GM12878 (cell line): ENCODE measurements at regions not wholly inside any gene's neighbourhood (a gene's known extent, or its start where the extent isn't known, plus 50 kb on each side); places are given as distances from the start of the nearest gene placed in this dataset. TPM values are rescaled to one million over a fixed set of nuclear protein-coding genes. Genes with fewer than 3 reads are reported as not detected.
"Not testable (repeated sequence)": the region's sequence is repeated elsewhere in the genome, so short reads cannot be mapped to it uniquely, and the experiment has no call there.

ENCODE experiments used
- ATAC-seq: fragments of 200-7000 bp; cut with Tn5 transposase; 3 replicates; pipeline ENCODE4 v1.9.1; 2020; ENCODE audit warnings: mild to moderate bottlenecking, moderate library complexity
- BruUV-seq: library from RNA; stranded (reverse); fragments of 400-500 nt; replicated peaks from 2 replicates; lab custom pipeline; 2021; lab: Mats Ljungman, UMichigan
- CTCF ChIA-PET: fragments of 300-600 bp; sonication (Branson Sonifier 250); formaldehyde crosslinking; extraction: SDS; loops from one replicate; lab custom pipeline; 2021; ENCODE audit warnings: inconsistent platforms; lab: Yijun Ruan, JAX
- POLR2A ChIA-PET: fragments of 350-600 bp; formaldehyde crosslinking; extraction: SDS; loops from one replicate; lab custom pipeline; 2021; ENCODE audit warnings: inconsistent platforms; lab: Charles Lee
- RAD21 ChIA-PET: fragments of 300-600 bp; sonication (Branson Sonifier 250); formaldehyde crosslinking; loops from one replicate; lab custom pipeline; 2023; ENCODE audit warnings: antibody characterized with exemption; ENCODE audit not compliant: unreplicated experiment; lab: Charles Lee
- SMC1A ChIA-PET: fragments of 300-600 bp; sonication (Branson Sonifier 250); formaldehyde crosslinking; loops from one replicate; lab custom pipeline; 2023; ENCODE audit not compliant: unreplicated experiment, uncharacterized antibody; lab: Charles Lee
- DNase-seq: peaks from one replicate; pipeline ENCODE4 v3.0.0-alpha.2; 2011; ENCODE audit warnings: low read depth, low spot score
- FAIRE-seq: peaks from 3 replicates; lab custom pipeline; 2011; peaks lifted over from hg19 to GRCh38; lab: Jason Lieb, UNC
- H2AFZ ChIP-seq: 2 replicates; pipeline ENCODE4 v1.6.0; 2011; ENCODE audit warnings: low read depth, low read length, control low read depth; ENCODE audit not compliant: control insufficient read depth
- H3K27ac ChIP-seq: 2 replicates; pipeline ENCODE4 v1.5.1; 2011; ENCODE audit warnings: control low read depth; ENCODE audit not compliant: control insufficient read depth, insufficient read depth
- H3K27me3 ChIP-seq, 2 experiments: replicated peaks in 1 of 2; 2 replicates each; pipeline versions ENCODE4 v1.6.0 to v1.6.1; 2011; ENCODE audit warnings: low read length in 1 of 2; ENCODE audit not compliant: control insufficient read depth in 2 of 2, insufficient read depth in 2 of 2
- H3K36me3 ChIP-seq, 2 experiments: 2 replicates each; pipeline ENCODE4 v1.5.1; 2011; ENCODE audit warnings: low read length in 1 of 2; ENCODE audit not compliant: control insufficient read depth in 2 of 2, insufficient read depth in 2 of 2
- H3K4me1 ChIP-seq: 2 replicates; pipeline ENCODE4 v1.6.1; 2011; ENCODE audit warnings: mild to moderate bottlenecking, low read length, moderate library complexity, mixed read lengths; ENCODE audit not compliant: control insufficient read depth, insufficient read depth
- H3K4me2 ChIP-seq: 2 replicates; pipeline ENCODE4 v1.6.0; 2011; ENCODE audit warnings: control low read depth; ENCODE audit not compliant: control insufficient read depth, insufficient read depth
- H3K4me3 ChIP-seq: fragments of 200-600 bp; sonication (generic); 2 replicates; pipeline ENCODE4 v1.5.1; 2016
- H3K79me2 ChIP-seq: 2 replicates; pipeline ENCODE4 v1.6.0; 2011; ENCODE audit warnings: low read length; ENCODE audit not compliant: control insufficient read depth, insufficient read depth
- H3K9ac ChIP-seq: 2 replicates; pipeline ENCODE4 v1.8.0; 2011; ENCODE audit warnings: low read length, control low read depth, mixed read lengths; ENCODE audit not compliant: control insufficient read depth, insufficient read depth
- H3K9me3 ChIP-seq: replicated peaks from 3 replicates; pipeline ENCODE4 v1.5.1; 2011; ENCODE audit warnings: mild to moderate bottlenecking, low read length; ENCODE audit not compliant: control insufficient read depth, insufficient read depth
- H4K20me1 ChIP-seq: 2 replicates; pipeline ENCODE4 v1.6.0; 2011; ENCODE audit not compliant: control insufficient read depth, insufficient read depth
- WGBS: methylation state at CpG from one replicate; pipeline ENCODE4 v1.1.6; 2016; ENCODE audit warnings: low lambda C conversion rate; ENCODE audit not compliant: insufficient replicate concordance, insufficient coverage; ENCODE audit errors: missing lambda C conversion rate; 5-methylcytosine and 5-hydroxymethylcytosine counted together
- in situ Hi-C: fragments of 300-500 bp; cut with MboI; formaldehyde crosslinking; loops from 9 replicates; pipeline ENCODE4 v1.14.3; 2018; ENCODE audit warnings: mixed read lengths
- intact Hi-C: fragments of 100-400 bp; cut with micrococcal nuclease; formaldehyde crosslinking; loops from one replicate; pipeline ENCODE4 v1.14.2; 2022; ENCODE audit not compliant: unreplicated experiment
- small RNA-seq: library from RNA; depleted of rRNA; stranded (forward); fragments of <200 nt; gene quantifications from one replicate; pipeline ENCODE3, GENCODE V24; 2014

DNA sequence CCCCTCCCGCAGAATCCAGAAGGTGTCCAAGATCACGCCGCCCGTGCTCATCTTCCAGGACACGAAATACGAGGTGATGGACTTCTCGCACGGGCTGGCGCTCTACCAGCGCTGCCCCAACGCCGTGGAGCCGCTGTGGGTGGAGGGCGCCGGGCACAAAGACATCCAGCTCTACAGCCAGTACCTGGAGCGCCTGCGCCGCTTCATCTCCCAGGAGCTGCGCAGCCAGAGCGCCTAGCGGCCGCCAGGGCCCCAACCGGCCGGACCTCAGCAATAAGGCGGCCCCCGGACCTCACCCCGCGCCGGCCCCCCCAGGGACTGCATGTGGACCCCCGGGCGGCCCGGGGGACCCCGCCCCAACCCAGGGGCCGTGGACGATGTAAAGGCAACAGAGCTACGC lies 50.5 kb upstream of the TP53TG3D start:
- H3K79me2 ChIP-seq, CTCF ChIA-PET, H3K36me3 ChIP-seq, H3K4me1 ChIP-seq, H3K9me3 ChIP-seq, H3K4me3 ChIP-seq, H3K4me2 ChIP-seq, in situ Hi-C loops, H4K20me1 ChIP-seq, SMC1A ChIA-PET, H3K27ac ChIP-seq, DNase-seq, ATAC-seq, H3K27me3 ChIP-seq, H3K9ac ChIP-seq, FAIRE-seq, BruUV-seq, RAD21 ChIA-PET, intact Hi-C loops, POLR2A ChIA-PET, H2AFZ ChIP-seq: not testable (repeated sequence)
- WGBS: 86% methylated on average over 14 of the region's 36 CpGs

Small RNAs in the stretch of these regions (small RNA-seq; reads per million reads assigned to genes)
- not detected for gene AC133485.4
- gene AC142381.2: not detected
- not detected for gene IGHV1OR16-3
- not detected for gene IGHV3OR16-9
